DOHH2 (cell line): ENCODE measurements at regions not wholly inside any gene's neighbourhood (a gene's known extent, or its start where the extent isn't known, plus 50 kb on each side); places are given as distances from the start of the nearest gene placed in this dataset.

Source experiments
- H3F3A ChIP-seq: fragments of 200-600 bp; sonication (generic), shearing (Covaris generic); 2 replicates; pipeline ENCODE4 v1.6.0; 2016; ENCODE audit warnings: antibody characterized with exemption, mild to moderate bottlenecking; ENCODE audit not compliant: control insufficient read depth, insufficient read depth
- H3K27ac ChIP-seq: fragments of 200-600 bp; sonication (generic); 2 replicates; pipeline ENCODE4 v1.5.1; 2014; ENCODE audit warnings: low read depth, mild to moderate bottlenecking, low read length, moderate library complexity
- H3K27me3 ChIP-seq: fragments of 200-600 bp; sonication (generic); 2 replicates; pipeline ENCODE4 v1.6.1; 2014; ENCODE audit warnings: mild to moderate bottlenecking, low read length, mixed read lengths; ENCODE audit not compliant: control insufficient read depth
- H3K36me3 ChIP-seq: fragments of 200-600 bp; sonication (generic); 2 replicates; pipeline ENCODE4 v1.6.1; 2014; ENCODE audit warnings: mild to moderate bottlenecking, low read length, moderate library complexity, mixed read lengths; ENCODE audit not compliant: control insufficient read depth
- H3K4me1 ChIP-seq: fragments of 200-600 bp; sonication (generic); 2 replicates; pipeline ENCODE4 v1.6.1; 2014; ENCODE audit warnings: mild to moderate bottlenecking, low read length, mixed read lengths; ENCODE audit not compliant: control insufficient read depth
- H3K4me2 ChIP-seq: fragments of 200-600 bp; sonication (generic); 2 replicates; pipeline ENCODE4 v1.6.0; 2014; ENCODE audit warnings: mild to moderate bottlenecking, low read length, moderate library complexity
- H3K4me3 ChIP-seq: fragments of 200-600 bp; sonication (generic); 2 replicates; pipeline ENCODE4 v1.5.1; 2014; ENCODE audit warnings: mild to moderate bottlenecking, low read length, mixed read lengths
- H3K79me2 ChIP-seq: fragments of 200-600 bp; sonication (generic); 2 replicates; pipeline ENCODE4 v1.6.1; 2014; ENCODE audit warnings: mild to moderate bottlenecking, low read length, mixed read lengths; ENCODE audit not compliant: control insufficient read depth
- H3K9me2 ChIP-seq: fragments of 200-600 bp; sonication (generic); replicated peaks from 2 replicates; pipeline ENCODE4 v1.6.1; 2014; ENCODE audit warnings: mild to moderate bottlenecking, low read length, mixed read lengths; ENCODE audit not compliant: control insufficient read depth
- H3K9me3 ChIP-seq: fragments of 200-600 bp; sonication (generic); 2 replicates; pipeline ENCODE4 v1.6.1; 2014; ENCODE audit warnings: antibody characterized with exemption, low read length, mixed read lengths; ENCODE audit not compliant: control insufficient read depth, insufficient read depth
- H4K20me1 ChIP-seq: fragments of 200-600 bp; sonication (generic); 2 replicates; pipeline ENCODE4 v1.6.0; 2014; ENCODE audit warnings: low read depth, mild to moderate bottlenecking, antibody characterized with exemption, low read length, moderate library complexity; ENCODE audit not compliant: control insufficient read depth, insufficient read depth
- CTCF ChIP-seq: fragments of 200-600 bp; sonication (generic); IDR thresholded peaks from one replicate; pipeline ENCODE4 v1.5.1; 2014; ENCODE audit warnings: antibody characterized with exemption, mild to moderate bottlenecking, low read depth, low read length; ENCODE audit not compliant: poor library complexity, severe bottlenecking
- EZH2phosphoT487 ChIP-seq: fragments of 200-600 bp; sonication (generic); IDR thresholded peaks from 2 replicates; pipeline ENCODE4 v1.6.1; 2017; ENCODE audit warnings: borderline replicate concordance, mild to moderate bottlenecking, antibody characterized with exemption, low read length, moderate library complexity, mixed read lengths

GRCh38 chr4:159520074-159520473 is 417.2 kb downstream of the RAPGEF2 start:
- no peaks in the 10 kb centered on the region for H3K9me2 ChIP-seq
- H3K79me2 ChIP-seq: no peaks in the 10 kb centered on the region
- no peaks in the 10 kb centered on the region for H3K9me3 ChIP-seq
- H3K27ac ChIP-seq: no peak overlapping the region
- no peak for TF ChIP-seq EZH2phosphoT487
- no peak for TF ChIP-seq CTCF
- H3K27me3 ChIP-seq: no peaks in the 10 kb centered on the region
- H3K36me3 ChIP-seq: no peaks in the 10 kb centered on the region
- H3K4me3 ChIP-seq: no peak overlapping the region
- no peaks in the 10 kb centered on the region for H4K20me1 ChIP-seq
- no peak overlapping the region for H3K4me2 ChIP-seq
- H3F3A ChIP-seq: no peaks in the 10 kb centered on the region
- H3K4me1 ChIP-seq: no peaks in the 10 kb centered on the region

- Histone ChIP-seq H3K36me3 (no peaks in the 10 kb centered on the region), H3K9me3 (no peaks in the 10 kb centered on the region), H3K4me2 (no peak overlapping the region), H3F3A (no peaks in the 10 kb centered on the region), H3K4me3 (no peak overlapping the region), H3K27ac (no peak overlapping the region), H3K4me1 (no peaks in the 10 kb centered on the region), H3K27me3 (no peaks in the 10 kb centered on the region), H4K20me1 (no peaks in the 10 kb centered on the region), H3K9me2 (no peaks in the 10 kb centered on the region), H3K79me2 (no peaks in the 10 kb centered on the region)
- TF ChIP-seq EZH2phosphoT487: no peak
- no peak for TF ChIP-seq CTCF
These were observed 423.3 kb downstream of the RAPGEF2 start for GRCh38 chr4:159526172-159526571.

GRCh38 chr4:159534655-159535054 is 431.8 kb downstream of the RAPGEF2 start:
- H3K27ac ChIP-seq: no peak overlapping the region
- H4K20me1 ChIP-seq: no peaks in the 10 kb centered on the region
- no peak overlapping the region for H3K4me3 ChIP-seq
- no peaks in the 10 kb centered on the region for H3K79me2 ChIP-seq
- TF ChIP-seq EZH2phosphoT487 (no peak), CTCF (no peak)
- no peaks in the 10 kb centered on the region for H3K9me2 ChIP-seq
- H3K4me1 ChIP-seq: no peaks in the 10 kb centered on the region
- no peaks in the 10 kb centered on the region for H3K27me3 ChIP-seq
- no peak overlapping the region for H3K4me2 ChIP-seq
- H3K36me3 ChIP-seq: no peaks in the 10 kb centered on the region
- no peaks in the 10 kb centered on the region for H3K9me3 ChIP-seq
- no peaks in the 10 kb centered on the region for H3F3A ChIP-seq

GRCh38 chr4:159538556-159538955 is 435.7 kb downstream of the RAPGEF2 start:
- TF ChIP-seq EZH2phosphoT487 (no peak), CTCF (no peak)
- H3K27me3 ChIP-seq: no peaks in the 10 kb centered on the region
- no peaks in the 10 kb centered on the region for H4K20me1 ChIP-seq
- H3F3A ChIP-seq: no peaks in the 10 kb centered on the region
- no peaks in the 10 kb centered on the region for H3K9me3 ChIP-seq
- no peaks in the 10 kb centered on the region for H3K36me3 ChIP-seq
- no peaks in the 10 kb centered on the region for H3K4me1 ChIP-seq
- no peak overlapping the region for H3K4me3 ChIP-seq
- no peak overlapping the region for H3K4me2 ChIP-seq
- H3K79me2 ChIP-seq: no peaks in the 10 kb centered on the region
- H3K27ac ChIP-seq: no peak overlapping the region
- H3K9me2 ChIP-seq: no peaks in the 10 kb centered on the region
